ENCODE measurements at regions not wholly inside any gene's neighbourhood (a gene's known extent, or its start where the extent isn't known, plus 50 kb on each side); places are given as distances from the start of the nearest gene placed in this dataset.

DNA sequence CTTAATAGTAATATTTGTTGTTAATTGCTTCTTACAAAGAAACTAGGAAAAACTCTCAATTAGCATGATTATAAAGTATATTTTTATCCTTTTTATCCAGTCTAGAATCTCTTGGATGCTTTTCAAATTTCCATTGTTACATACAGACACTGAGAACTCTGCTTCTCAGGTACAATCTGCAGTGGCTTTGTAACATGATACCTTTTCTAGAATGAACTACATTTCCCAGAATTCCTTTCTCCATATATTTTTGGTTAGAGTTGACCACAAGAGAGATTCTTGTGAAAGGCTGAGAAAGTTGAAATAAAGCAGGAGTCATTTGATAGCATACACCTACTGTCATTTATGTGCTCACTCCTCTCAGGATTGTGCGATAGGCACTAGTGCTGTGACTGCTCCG is 148.6 kb downstream of the SLITRK6 start:
- TF ChIP-seq TEAD1 (CRISPR knock-in tag; IDR thresholded peaks at IDR 0.05) (no peak), GABPB1 (CRISPR knock-in tag; IDR thresholded peaks at IDR 0.05) (no peak), CTCF (IDR thresholded peaks at IDR 0.05) (no peak), KAT7 (CRISPR knock-in tag; IDR thresholded peaks at IDR 0.05; ENCODE audit: borderline replicate concordance) (no peak), EMX1 (CRISPR knock-in tag; IDR thresholded peaks at IDR 0.05) (no peak)
